ENCODE measurements at regions not wholly inside any gene's neighbourhood (a gene's known extent, or its start where the extent isn't known, plus 50 kb on each side); places are given as distances from the start of the nearest gene placed in this dataset.
"Not testable (repeated sequence)": the region's sequence is repeated elsewhere in the genome, so short reads cannot be mapped to it uniquely, and the experiment has no call there.

GRCh38 chr5:4584982-4585381 lies 555.1 kb upstream of the ADAMTS16 start:
- H3K4me3 ChIP-seq (replicated peaks; ENCODE audit: insufficient read depth, low read length), result no peak overlapping the region
- no peak overlapping the region for H3K27ac ChIP-seq (replicated peaks)
- H3K27me3 ChIP-seq (ENCODE audit: insufficient read depth, poor library complexity, severe bottlenecking), result no peaks in the 10 kb centered on the region
- no peak for DNase-seq (ENCODE audit: low read depth in 1 of 2, low spot score in 1 of 2)
- TF ChIP-seq CTCF (IDR thresholded peaks at IDR 0.05; ENCODE audit: insufficient read depth, low read length) (no peak), SPI1 (IDR thresholded peaks at IDR 0.05; ENCODE audit: borderline replicate concordance, low read depth) (no peak), POLR2AphosphoS5 (IDR thresholded peaks at IDR 0.05; ENCODE audit: low read depth) (no peak), REST (IDR thresholded peaks at IDR 0.05; ENCODE audit: insufficient replicate concordance, low read depth) (no peak), GABPA (IDR thresholded peaks at IDR 0.05; ENCODE audit: low read depth) (no peak)

- no peak overlapping the region for H3K27ac ChIP-seq (replicated peaks)
- TF ChIP-seq REST (IDR thresholded peaks at IDR 0.05; ENCODE audit: insufficient replicate concordance, low read depth) (no peak), SPI1 (IDR thresholded peaks at IDR 0.05; ENCODE audit: borderline replicate concordance, low read depth) (no peak), POLR2AphosphoS5 (IDR thresholded peaks at IDR 0.05; ENCODE audit: low read depth) (no peak), CTCF (IDR thresholded peaks at IDR 0.05; ENCODE audit: insufficient read depth, low read length) (no peak), GABPA (IDR thresholded peaks at IDR 0.05; ENCODE audit: low read depth) (no peak)
- DNase-seq (ENCODE audit: low read depth in 1 of 2, low spot score in 1 of 2), result no peak
- H3K4me3 ChIP-seq (replicated peaks; ENCODE audit: insufficient read depth, low read length), result no peak overlapping the region
- H3K27me3 ChIP-seq (ENCODE audit: insufficient read depth, poor library complexity, severe bottlenecking), result no peaks in the 10 kb centered on the region
Observed at GRCh38 chr5:4613440-4613839, 526.7 kb upstream of the ADAMTS16 start.

- TF ChIP-seq SPI1 (IDR thresholded peaks at IDR 0.05; ENCODE audit: borderline replicate concordance, low read depth) (no peak), POLR2AphosphoS5 (IDR thresholded peaks at IDR 0.05; ENCODE audit: low read depth) (no peak), REST (IDR thresholded peaks at IDR 0.05; ENCODE audit: insufficient replicate concordance, low read depth) (no peak), GABPA (IDR thresholded peaks at IDR 0.05; ENCODE audit: low read depth) (no peak), CTCF (IDR thresholded peaks at IDR 0.05; ENCODE audit: insufficient read depth, low read length) (no peak)
- no peaks in the 10 kb centered on the region for H3K27me3 ChIP-seq (ENCODE audit: insufficient read depth, poor library complexity, severe bottlenecking)
- no peak overlapping the region for H3K4me3 ChIP-seq (replicated peaks; ENCODE audit: insufficient read depth, low read length)
- DNase-seq (ENCODE audit: low read depth in 1 of 2, low spot score in 1 of 2), result no peak
- no peak overlapping the region for H3K27ac ChIP-seq (replicated peaks)
Observed at GRCh38 chr5:4614088-4614487, 526.0 kb upstream of the ADAMTS16 start.

GRCh38 chr5:4615369-4615768 lies 524.8 kb upstream of the ADAMTS16 start:
- H3K27me3 ChIP-seq (ENCODE audit: insufficient read depth, poor library complexity, severe bottlenecking); DNase-seq (ENCODE audit: low read depth in 1 of 2, low spot score in 1 of 2); H3K4me3 ChIP-seq (replicated peaks; ENCODE audit: insufficient read depth, low read length); H3K27ac ChIP-seq (replicated peaks): not testable (repeated sequence)
